ENCODE measurements at regions not wholly inside any gene's neighbourhood (a gene's known extent, or its start where the extent isn't known, plus 50 kb on each side); places are given as distances from the start of the nearest gene placed in this dataset.

DNA sequence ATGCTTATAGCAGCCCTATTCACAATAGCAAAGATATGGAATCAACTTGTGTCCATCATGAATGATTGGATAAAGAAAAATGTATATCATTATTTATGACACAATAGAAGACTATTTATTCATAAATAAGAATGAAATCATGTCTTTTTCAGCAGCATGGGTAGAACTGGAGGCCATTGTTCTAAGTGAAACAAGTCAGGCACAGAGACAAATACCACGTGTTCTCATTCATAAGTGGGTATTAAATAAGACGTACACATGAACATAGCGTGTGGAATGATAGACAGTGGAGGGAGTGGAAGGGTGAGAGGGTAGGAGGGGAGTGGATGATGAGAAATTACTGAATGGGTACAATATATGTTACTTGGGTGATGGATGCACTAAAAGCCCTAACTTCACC is 762.4 kb downstream of the REEP3 start:
- H3K4me3 ChIP-seq (replicated peaks in 1 of 2; ENCODE audit: low read depth in 2 of 2, low read length in 2 of 2): no peak overlapping the region
- DNase-seq (ENCODE audit: low read depth in 2 of 2): no peak
- TF ChIP-seq, protein P1, sequence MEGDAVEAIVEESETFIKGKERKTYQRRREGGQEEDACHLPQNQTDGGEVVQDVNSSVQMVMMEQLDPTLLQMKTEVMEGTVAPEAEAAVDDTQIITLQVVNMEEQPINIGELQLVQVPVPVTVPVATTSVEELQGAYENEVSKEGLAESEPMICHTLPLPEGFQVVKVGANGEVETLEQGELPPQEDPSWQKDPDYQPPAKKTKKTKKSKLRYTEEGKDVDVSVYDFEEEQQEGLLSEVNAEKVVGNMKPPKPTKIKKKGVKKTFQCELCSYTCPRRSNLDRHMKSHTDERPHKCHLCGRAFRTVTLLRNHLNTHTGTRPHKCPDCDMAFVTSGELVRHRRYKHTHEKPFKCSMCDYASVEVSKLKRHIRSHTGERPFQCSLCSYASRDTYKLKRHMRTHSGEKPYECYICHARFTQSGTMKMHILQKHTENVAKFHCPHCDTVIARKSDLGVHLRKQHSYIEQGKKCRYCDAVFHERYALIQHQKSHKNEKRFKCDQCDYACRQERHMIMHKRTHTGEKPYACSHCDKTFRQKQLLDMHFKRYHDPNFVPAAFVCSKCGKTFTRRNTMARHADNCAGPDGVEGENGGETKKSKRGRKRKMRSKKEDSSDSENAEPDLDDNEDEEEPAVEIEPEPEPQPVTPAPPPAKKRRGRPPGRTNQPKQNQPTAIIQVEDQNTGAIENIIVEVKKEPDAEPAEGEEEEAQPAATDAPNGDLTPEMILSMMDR (IDR thresholded peaks at IDR 0.05; ENCODE audit: low read depth, low read length): no peak

DNA sequence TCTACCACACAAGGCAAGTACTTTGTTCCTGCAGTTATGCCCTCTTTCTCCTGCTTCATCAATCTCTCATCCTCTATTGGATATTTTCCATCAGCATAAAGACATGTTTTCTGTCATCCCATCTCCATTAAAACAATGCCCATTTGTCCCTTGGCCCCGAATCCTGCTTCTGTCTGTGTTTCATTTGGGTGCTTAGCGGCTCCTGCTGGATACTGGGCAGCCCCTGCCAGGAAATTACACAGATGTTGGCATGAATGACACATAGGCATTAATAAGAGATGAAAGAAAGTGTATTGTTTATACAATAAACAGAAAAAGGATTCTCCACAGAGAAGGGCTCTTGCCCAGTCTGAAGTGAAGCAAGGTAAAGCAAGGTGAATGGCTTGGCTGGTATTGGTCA is 765.3 kb downstream of the REEP3 start:
- TF ChIP-seq, protein P1 (IDR thresholded peaks at IDR 0.05; ENCODE audit: low read depth, low read length): no peak
- DNase-seq (ENCODE audit: low read depth in 2 of 2): no peak

DNA sequence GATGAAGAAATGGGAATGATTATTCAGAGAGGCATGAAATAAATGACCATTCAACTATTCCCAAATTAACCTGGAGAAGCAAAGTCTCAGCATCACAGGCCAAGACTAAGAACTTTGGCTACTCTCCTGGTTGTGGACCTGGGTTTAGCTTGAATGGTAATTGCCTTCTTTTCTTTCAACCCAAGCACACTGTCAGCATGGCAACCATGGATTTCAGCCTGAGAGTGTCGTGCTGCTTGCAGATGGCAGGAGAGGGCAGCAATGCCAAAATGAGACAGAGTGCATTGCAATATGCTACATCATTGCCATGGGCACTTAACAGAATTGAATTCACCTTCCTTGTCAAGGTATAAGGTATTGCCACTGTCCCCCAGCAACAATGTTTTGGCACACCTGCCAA is 767.2 kb downstream of the REEP3 start:
- TF ChIP-seq, protein P1 (IDR thresholded peaks at IDR 0.05; ENCODE audit: low read depth, low read length): no peak
- no peak for DNase-seq (ENCODE audit: low read depth in 2 of 2)
- no peak overlapping the region for H3K4me3 ChIP-seq (replicated peaks in 1 of 2; ENCODE audit: low read depth in 2 of 2, low read length in 2 of 2)

More for the DNA sequence above, 765.3 kb downstream of the REEP3 start:
- no peak overlapping the region for H3K4me3 ChIP-seq (replicated peaks in 1 of 2; ENCODE audit: low read depth in 2 of 2, low read length in 2 of 2)

DNA sequence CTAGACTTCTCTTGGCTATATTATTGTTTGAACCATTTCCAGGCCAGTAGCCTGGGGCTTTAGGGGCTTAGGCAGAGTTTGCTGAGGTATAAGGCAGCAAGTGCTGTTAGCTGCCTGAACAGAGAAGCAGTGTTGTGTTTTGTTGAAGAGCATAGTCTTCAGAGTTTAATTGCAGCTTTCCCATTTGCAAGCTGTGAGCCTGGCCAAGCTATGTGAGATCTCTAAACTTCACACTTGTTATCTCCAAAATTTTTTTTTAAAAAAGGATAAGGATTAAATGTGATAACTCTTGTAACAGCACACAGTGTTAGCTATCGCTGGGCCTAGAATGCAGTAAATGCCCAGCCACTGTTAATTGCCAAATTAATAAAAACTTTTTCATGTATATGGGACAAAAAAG is 782.4 kb downstream of the REEP3 start:
- H3K4me3 ChIP-seq (replicated peaks in 1 of 2; ENCODE audit: low read depth in 2 of 2, low read length in 2 of 2): no peak overlapping the region
- TF ChIP-seq, protein P1 (IDR thresholded peaks at IDR 0.05; ENCODE audit: low read depth, low read length): no peak
- no peak for DNase-seq (ENCODE audit: low read depth in 2 of 2)

DNA sequence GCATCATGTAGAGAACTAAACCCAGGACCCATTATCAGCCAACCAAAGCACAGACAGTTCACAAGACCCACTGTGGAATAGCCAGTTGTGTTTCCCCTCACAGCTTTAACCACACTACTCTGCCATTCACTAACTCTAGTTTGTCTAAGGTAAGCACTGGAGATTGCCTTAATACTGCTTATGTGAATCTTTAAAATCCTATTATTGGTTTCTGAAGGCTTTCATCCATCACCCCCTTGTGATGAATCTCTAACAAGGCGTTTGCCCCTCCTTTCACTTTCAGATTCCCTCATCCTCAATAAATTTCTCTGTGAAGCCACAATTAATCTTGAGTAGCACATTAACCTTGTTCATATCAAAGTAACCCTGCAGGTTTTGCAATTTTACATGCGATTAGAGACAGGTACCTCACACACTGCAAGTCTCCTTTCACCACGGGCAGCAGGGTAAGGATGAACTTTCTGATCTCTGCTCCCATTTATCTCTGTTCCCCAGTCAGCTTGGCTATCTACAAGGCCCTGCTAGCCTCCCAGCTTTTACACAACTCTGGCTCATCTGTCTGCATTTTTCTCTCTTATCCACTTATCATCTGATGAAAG is 785.6 kb downstream of the REEP3 start:
- TF ChIP-seq, protein P1 (IDR thresholded peaks at IDR 0.05; ENCODE audit: low read depth, low read length): no peak
- no peak overlapping the region for H3K4me3 ChIP-seq (replicated peaks in 1 of 2; ENCODE audit: low read depth in 2 of 2, low read length in 2 of 2)
- DNase-seq (ENCODE audit: low read depth in 2 of 2): no peak

DNA sequence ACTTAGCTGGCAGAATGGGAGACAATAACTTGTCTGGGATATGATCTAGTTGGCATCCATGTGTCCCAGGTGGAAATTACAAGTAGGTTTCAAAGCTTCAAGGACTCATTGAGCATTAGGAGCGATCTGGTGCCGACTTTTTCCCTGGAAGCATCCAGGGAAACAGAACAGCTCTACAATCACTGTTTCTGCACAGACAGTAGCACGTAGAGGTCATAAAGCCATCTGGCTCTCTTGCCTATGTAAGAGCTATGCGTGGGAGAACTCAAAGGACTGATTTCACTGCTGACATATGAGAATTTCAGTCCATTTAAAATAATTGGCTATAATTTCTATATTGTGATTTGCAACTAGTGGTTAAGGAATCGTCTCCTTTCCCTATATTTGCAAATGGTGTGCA is 791.7 kb downstream of the REEP3 start:
- TF ChIP-seq, protein P1 (IDR thresholded peaks at IDR 0.05; ENCODE audit: low read depth, low read length): no peak
- DNase-seq (ENCODE audit: low read depth in 2 of 2): no peak

DNA sequence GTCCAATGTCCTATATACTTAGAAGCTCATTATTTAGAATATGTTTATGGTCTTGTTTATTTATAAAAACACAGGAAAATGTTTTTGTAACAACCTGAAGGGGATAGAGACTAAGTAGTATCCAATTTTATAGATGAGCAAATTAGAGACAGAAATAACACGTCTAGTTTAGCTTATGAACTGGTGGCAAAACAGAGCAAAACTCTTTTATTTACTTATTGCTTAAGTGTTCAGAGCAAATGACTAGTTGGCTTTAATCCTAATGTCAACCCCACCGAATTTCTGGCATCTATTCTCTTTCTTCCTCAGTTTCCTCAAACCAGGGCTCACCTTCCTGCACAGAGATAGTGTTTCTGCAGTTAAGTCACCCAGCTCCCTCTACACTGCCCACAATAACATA is 792.8 kb downstream of the REEP3 start:
- H3K4me3 ChIP-seq (replicated peaks in 1 of 2; ENCODE audit: low read depth in 2 of 2, low read length in 2 of 2): no peak overlapping the region
- TF ChIP-seq, protein P1 (IDR thresholded peaks at IDR 0.05; ENCODE audit: low read depth, low read length): no peak
- DNase-seq (ENCODE audit: low read depth in 2 of 2): no peak

More for the DNA sequence above, 791.7 kb downstream of the REEP3 start:
- H3K4me3 ChIP-seq (replicated peaks in 1 of 2; ENCODE audit: low read depth in 2 of 2, low read length in 2 of 2): no peak overlapping the region
